PC-3 (cell line): ENCODE measurements at regions not wholly inside any gene's neighbourhood (a gene's known extent, or its start where the extent isn't known, plus 50 kb on each side); places are given as distances from the start of the nearest gene placed in this dataset.
A peak's percentile ranks its signal among the peaks of the same experiment; 100 is the strongest.
"Not testable (repeated sequence)": the region's sequence is repeated elsewhere in the genome, so short reads cannot be mapped to it uniquely, and the experiment has no call there.

Experiments used
- ATAC-seq: fragments of 200-7000 bp; cut with Tn5 transposase; 2 replicates; pipeline ENCODE4 v1.9.1; 2020; ENCODE audit warnings: mild to moderate bottlenecking, moderate library complexity
- BruUV-seq: library from RNA; stranded (reverse); fragments of 400-500 nt; replicated peaks from 2 replicates; lab custom pipeline; 2021; lab: Mats Ljungman, UMichigan
- CTCF ChIA-PET: fragments of 300-600 bp; sonication (Branson Sonifier 250); formaldehyde crosslinking; loops from one replicate; lab custom pipeline; 2022; ENCODE audit warnings: antibody characterized with exemption; lab: Charles Lee
- POLR2A ChIA-PET: fragments of 300-600 bp; sonication (Branson Sonifier 250); formaldehyde crosslinking; loops from one replicate; lab custom pipeline; 2022; ENCODE audit warnings: antibody characterized with exemption; ENCODE audit not compliant: unreplicated experiment; lab: Charles Lee
- DNase-seq: peaks from one replicate; pipeline ENCODE4 v3.0.0-alpha.2; 2015
- H2AFZ ChIP-seq: fragments of 300-600 bp; sonication (generic); 2 replicates; pipeline ENCODE4 v1.6.0; 2016; ENCODE audit warnings: antibody characterized with exemption, low read length
- H3F3A ChIP-seq: fragments of 300-600 bp; sonication (generic); one replicate; pipeline ENCODE4 v1.6.0; 2017; ENCODE audit warnings: antibody characterized with exemption, low read length, control low read depth, mild to moderate bottlenecking; ENCODE audit not compliant: unreplicated experiment
- H3K27ac ChIP-seq: fragments of 300-600 bp; sonication (generic); 2 replicates; pipeline ENCODE4 v1.5.1; 2016; ENCODE audit warnings: mild to moderate bottlenecking, low read length
- H3K27me3 ChIP-seq: fragments of 300-600 bp; sonication (generic); 2 replicates; pipeline ENCODE4 v1.6.1; 2016; ENCODE audit warnings: low read length, mixed read lengths
- H3K36me3 ChIP-seq: fragments of 300-600 bp; sonication (generic); 2 replicates; pipeline ENCODE4 v1.6.1; 2016; ENCODE audit warnings: low read depth, mixed run types, low read length, mixed read lengths
- H3K4me1 ChIP-seq: fragments of 300-600 bp; sonication (generic); 2 replicates; pipeline ENCODE4 v1.5.1; 2016; ENCODE audit warnings: low read length; ENCODE audit not compliant: insufficient read depth
- H3K4me2 ChIP-seq: fragments of 300-600 bp; sonication (generic); 2 replicates; pipeline ENCODE4 v1.6.0; 2016; ENCODE audit warnings: low read length
- H3K4me3 ChIP-seq: fragments of 300-600 bp; sonication (generic); 2 replicates; pipeline ENCODE4 v1.5.1; 2016; ENCODE audit warnings: mild to moderate bottlenecking, low read length, mixed read lengths
- H3K79me2 ChIP-seq: fragments of 300-600 bp; sonication (generic); 2 replicates; pipeline ENCODE4 v1.6.1; 2017; ENCODE audit warnings: low read length, mixed read lengths
- H3K9ac ChIP-seq: fragments of 300-600 bp; sonication (generic); 2 replicates; pipeline ENCODE4 v1.6.0; 2016; ENCODE audit warnings: mild to moderate bottlenecking, low read length
- H3K9me2 ChIP-seq: fragments of 300-600 bp; sonication (generic); replicated peaks from 2 replicates; pipeline ENCODE4 v1.6.1; 2016; ENCODE audit warnings: mixed run types, low read length, mixed read lengths
- H3K9me3 ChIP-seq: fragments of 300-600 bp; sonication (generic); 2 replicates; pipeline ENCODE4 v1.6.1; 2016; ENCODE audit warnings: low read length, mixed read lengths
- H4K20me1 ChIP-seq: fragments of 300-600 bp; sonication (generic); 2 replicates; pipeline ENCODE4 v1.6.1; 2016; ENCODE audit warnings: low read length, mixed read lengths
- intact Hi-C: fragments of 100-400 bp; cut with micrococcal nuclease; formaldehyde crosslinking; loops from 2 replicates; pipeline ENCODE4 v1.9.0; 2023

DNA sequence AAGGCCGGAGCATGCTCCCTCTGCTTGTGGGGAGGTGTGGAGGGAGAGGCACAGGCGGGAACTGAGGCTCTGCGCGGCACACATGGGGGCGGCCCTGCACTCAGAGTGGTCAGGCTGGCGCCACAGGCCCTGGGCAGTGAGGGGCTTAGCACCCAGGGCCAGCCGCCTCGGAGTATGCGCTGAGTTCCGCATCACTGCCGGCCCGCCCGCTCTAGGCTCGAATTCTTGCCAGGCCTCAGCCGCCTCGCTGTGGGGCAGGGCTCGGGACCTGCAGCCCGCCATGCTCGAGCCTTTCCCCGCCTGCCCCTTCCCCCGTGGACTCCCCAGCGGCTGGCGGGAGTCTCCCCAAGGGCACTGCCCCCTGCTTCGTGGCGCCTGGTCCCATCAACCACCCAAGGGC, 905.9 kb downstream of the SPATA31A6 start:
- H3F3A ChIP-seq, intact Hi-C loops, H3K27me3 ChIP-seq, H3K4me2 ChIP-seq, H2AFZ ChIP-seq, DNase-seq, H3K79me2 ChIP-seq, POLR2A ChIA-PET, H3K9ac ChIP-seq, H3K27ac ChIP-seq, H3K4me3 ChIP-seq, H3K4me1 ChIP-seq, H4K20me1 ChIP-seq, BruUV-seq, H3K36me3 ChIP-seq, H3K9me3 ChIP-seq, H3K9me2 ChIP-seq, ATAC-seq, CTCF ChIA-PET: not testable (repeated sequence)

DNA sequence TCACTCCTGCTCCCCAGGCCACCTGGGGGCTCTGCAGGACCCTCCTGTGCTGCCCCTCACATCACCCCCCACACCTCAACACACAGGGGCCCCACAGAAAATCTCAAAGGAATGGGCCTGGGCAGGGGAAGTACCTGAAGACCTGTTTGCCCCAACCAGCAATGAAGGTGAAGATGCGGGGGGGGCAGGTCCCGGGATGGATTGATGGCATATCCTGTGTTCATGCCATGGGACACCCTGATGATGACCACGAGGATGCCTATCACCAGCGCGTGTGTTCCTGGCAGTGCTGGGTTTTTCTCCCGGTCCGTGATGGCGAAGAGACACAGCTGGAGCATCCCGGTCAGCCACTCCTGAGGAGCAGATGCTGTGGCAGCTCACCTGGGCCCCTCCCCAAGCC, 926.9 kb downstream of the SPATA31A6 start:
- H3K27ac ChIP-seq, H3K9me3 ChIP-seq, H3K36me3 ChIP-seq, H3K4me2 ChIP-seq, POLR2A ChIA-PET, intact Hi-C loops, H3K9ac ChIP-seq, H3K9me2 ChIP-seq, H3K4me1 ChIP-seq, ATAC-seq, H3K4me3 ChIP-seq, H3F3A ChIP-seq, CTCF ChIA-PET, H2AFZ ChIP-seq, BruUV-seq, H4K20me1 ChIP-seq, DNase-seq, H3K79me2 ChIP-seq, H3K27me3 ChIP-seq: not testable (repeated sequence)

- DNase-seq, POLR2A ChIA-PET, H3K27me3 ChIP-seq, H3K27ac ChIP-seq, ATAC-seq, H3K4me3 ChIP-seq, BruUV-seq, intact Hi-C loops, H3K4me1 ChIP-seq, H3K79me2 ChIP-seq, H3K4me2 ChIP-seq, H3K36me3 ChIP-seq, H4K20me1 ChIP-seq, H3F3A ChIP-seq, H3K9ac ChIP-seq, H3K9me2 ChIP-seq, H3K9me3 ChIP-seq, CTCF ChIA-PET, H2AFZ ChIP-seq: not testable (repeated sequence)
Measured at GRCh38 chr9:43112846-43113245, 929.4 kb downstream of the SPATA31A6 start.

DNA sequence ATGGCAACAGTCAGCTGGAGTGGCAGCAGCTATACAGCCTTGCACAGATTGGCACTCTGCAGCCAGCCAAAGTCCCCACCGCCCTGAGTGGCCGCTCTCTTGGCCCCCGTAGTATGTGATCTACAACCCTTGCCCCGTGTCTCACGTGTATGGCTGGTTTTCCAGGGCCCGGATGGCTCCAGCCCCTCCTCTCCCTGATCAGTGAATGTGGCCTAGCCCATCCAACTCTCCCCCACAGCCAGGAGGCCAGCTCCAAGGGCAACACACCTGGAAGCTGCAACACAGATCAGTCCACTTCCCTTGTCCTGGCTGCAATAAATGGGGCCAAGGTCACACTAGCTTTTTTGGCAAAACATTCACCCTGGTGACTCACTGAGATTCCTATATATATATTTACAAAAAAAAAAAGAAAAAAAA, 932.4 kb downstream of the SPATA31A6 start:
- H3K4me1 ChIP-seq, H3K4me2 ChIP-seq, H3K36me3 ChIP-seq, CTCF ChIA-PET, H3K27ac ChIP-seq, H2AFZ ChIP-seq, H3F3A ChIP-seq, intact Hi-C loops, H3K4me3 ChIP-seq, H3K9me2 ChIP-seq, H3K27me3 ChIP-seq, BruUV-seq, ATAC-seq, H4K20me1 ChIP-seq, H3K9ac ChIP-seq, H3K79me2 ChIP-seq, H3K9me3 ChIP-seq, POLR2A ChIA-PET: not testable (repeated sequence)
- DNase-seq: peak; percentile 46

GRCh38 chr9:43118088-43118865, 934.8 kb downstream of the SPATA31A6 start:
- BruUV-seq, H3K4me2 ChIP-seq, H2AFZ ChIP-seq, CTCF ChIA-PET, intact Hi-C loops, H3K9me3 ChIP-seq, H3K9me2 ChIP-seq, POLR2A ChIA-PET, H4K20me1 ChIP-seq, ATAC-seq, H3F3A ChIP-seq, H3K79me2 ChIP-seq, H3K27ac ChIP-seq, H3K4me1 ChIP-seq, H3K9ac ChIP-seq, H3K4me3 ChIP-seq, H3K36me3 ChIP-seq, DNase-seq, H3K27me3 ChIP-seq: not testable (repeated sequence)

DNA sequence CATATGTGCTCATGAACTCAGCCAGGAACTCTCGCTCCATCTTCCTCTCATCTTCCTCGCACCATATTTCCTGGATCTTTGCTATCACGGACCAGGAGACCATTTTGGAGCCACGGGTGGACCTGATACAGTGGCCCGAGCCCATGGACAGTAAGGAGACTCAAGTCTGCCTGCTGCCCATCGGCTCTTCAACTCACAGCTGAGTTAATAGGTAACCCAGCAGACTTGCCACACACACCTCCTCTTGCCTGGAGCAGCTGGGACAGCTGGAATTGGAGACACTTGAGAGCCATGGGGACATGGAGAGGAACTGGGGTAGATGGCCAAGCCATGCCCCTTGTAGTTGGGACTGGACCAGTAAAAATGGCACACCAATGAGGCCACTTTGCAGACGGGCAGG, 936.1 kb downstream of the SPATA31A6 start:
- H4K20me1 ChIP-seq, DNase-seq, intact Hi-C loops, BruUV-seq, POLR2A ChIA-PET, H3K27ac ChIP-seq, H3K4me3 ChIP-seq, CTCF ChIA-PET, H2AFZ ChIP-seq, H3K9ac ChIP-seq, H3K4me1 ChIP-seq, ATAC-seq, H3K79me2 ChIP-seq, H3K9me2 ChIP-seq, H3K27me3 ChIP-seq, H3K9me3 ChIP-seq, H3K36me3 ChIP-seq, H3K4me2 ChIP-seq, H3F3A ChIP-seq: not testable (repeated sequence)

DNA sequence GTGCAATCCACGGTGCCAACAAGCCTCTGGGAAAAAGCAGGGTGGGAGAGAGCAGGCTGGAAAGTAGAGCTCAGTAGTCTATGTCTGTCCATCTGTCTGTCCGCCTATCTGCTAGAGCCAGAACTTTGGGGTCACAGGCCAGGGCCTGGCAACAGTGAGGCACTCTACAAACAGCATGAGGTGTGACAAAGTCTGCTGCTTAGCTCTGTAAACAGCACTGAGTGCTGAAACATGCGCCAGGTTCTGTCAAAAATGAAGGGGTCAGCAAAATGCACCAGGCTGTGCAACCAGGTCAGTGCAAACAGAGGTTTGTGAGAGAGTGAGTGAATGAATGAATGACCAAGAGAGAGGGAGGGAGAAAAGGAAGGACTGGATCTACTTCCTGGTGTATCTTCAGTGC, 936.5 kb downstream of the SPATA31A6 start:
- H3K4me1 ChIP-seq, H3K9ac ChIP-seq, H4K20me1 ChIP-seq, POLR2A ChIA-PET, CTCF ChIA-PET, H3K9me3 ChIP-seq, H3K79me2 ChIP-seq, H3K27me3 ChIP-seq, H3K27ac ChIP-seq, DNase-seq, H3K9me2 ChIP-seq, intact Hi-C loops, H2AFZ ChIP-seq, H3K4me2 ChIP-seq, H3F3A ChIP-seq, H3K36me3 ChIP-seq, ATAC-seq, H3K4me3 ChIP-seq, BruUV-seq: not testable (repeated sequence)
